GM20000 (cell line): ENCODE measurements at regions not wholly inside any gene's neighbourhood (a gene's known extent, or its start where the extent isn't known, plus 50 kb on each side); places are given as distances from the start of the nearest gene placed in this dataset.

Experiments used
- DNase-seq: peaks from one replicate; pipeline ENCODE4 v3.0.0; 2012; ENCODE audit warnings: low spot score
- TF ChIP-seq, protein P1 (sequence below): IDR thresholded peaks from 2 replicates; pipeline ENCODE4 v1.5.1; 2012; ENCODE audit warnings: mild to moderate bottlenecking, control low read depth; ENCODE audit errors: extremely low read depth, missing control alignments

DNA sequence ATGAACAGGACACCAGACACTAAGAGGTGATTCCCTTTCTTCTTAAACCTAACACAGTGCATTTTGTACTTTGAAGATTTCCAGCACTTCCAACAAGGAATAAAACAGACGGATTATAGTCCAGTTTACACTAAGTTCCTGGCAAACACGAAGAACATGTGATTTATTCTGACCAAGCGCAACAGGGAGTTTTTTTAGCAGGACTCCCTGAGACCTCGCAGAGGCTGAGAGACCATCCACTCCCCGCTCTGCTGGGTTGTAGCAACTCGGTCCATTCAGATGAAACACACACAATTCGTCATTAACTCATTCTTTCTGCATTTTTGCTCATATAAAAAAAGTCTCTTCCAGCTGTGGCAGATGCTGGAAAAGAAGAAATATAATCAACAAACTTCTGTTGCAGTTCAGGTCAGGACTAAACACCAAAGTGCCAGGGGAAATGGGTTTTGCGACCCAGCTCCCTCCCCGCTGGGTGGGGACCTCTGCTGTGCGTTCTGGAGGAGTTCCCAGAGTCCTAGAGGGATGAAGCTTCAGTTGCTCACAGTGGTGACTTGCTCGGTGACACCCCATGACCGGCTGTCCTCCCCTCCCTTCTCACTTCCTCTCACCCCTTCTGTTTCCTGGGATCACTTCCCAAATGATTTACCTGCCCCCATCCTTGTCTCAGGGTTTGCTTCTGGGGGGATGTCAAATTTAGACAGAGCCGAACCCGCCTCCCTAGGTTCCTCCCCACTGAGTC is 52.5 kb downstream of the KCNF1 start:
- DNase-seq = no peak
- TF ChIP-seq, protein P1, sequence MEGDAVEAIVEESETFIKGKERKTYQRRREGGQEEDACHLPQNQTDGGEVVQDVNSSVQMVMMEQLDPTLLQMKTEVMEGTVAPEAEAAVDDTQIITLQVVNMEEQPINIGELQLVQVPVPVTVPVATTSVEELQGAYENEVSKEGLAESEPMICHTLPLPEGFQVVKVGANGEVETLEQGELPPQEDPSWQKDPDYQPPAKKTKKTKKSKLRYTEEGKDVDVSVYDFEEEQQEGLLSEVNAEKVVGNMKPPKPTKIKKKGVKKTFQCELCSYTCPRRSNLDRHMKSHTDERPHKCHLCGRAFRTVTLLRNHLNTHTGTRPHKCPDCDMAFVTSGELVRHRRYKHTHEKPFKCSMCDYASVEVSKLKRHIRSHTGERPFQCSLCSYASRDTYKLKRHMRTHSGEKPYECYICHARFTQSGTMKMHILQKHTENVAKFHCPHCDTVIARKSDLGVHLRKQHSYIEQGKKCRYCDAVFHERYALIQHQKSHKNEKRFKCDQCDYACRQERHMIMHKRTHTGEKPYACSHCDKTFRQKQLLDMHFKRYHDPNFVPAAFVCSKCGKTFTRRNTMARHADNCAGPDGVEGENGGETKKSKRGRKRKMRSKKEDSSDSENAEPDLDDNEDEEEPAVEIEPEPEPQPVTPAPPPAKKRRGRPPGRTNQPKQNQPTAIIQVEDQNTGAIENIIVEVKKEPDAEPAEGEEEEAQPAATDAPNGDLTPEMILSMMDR = no peak

DNA sequence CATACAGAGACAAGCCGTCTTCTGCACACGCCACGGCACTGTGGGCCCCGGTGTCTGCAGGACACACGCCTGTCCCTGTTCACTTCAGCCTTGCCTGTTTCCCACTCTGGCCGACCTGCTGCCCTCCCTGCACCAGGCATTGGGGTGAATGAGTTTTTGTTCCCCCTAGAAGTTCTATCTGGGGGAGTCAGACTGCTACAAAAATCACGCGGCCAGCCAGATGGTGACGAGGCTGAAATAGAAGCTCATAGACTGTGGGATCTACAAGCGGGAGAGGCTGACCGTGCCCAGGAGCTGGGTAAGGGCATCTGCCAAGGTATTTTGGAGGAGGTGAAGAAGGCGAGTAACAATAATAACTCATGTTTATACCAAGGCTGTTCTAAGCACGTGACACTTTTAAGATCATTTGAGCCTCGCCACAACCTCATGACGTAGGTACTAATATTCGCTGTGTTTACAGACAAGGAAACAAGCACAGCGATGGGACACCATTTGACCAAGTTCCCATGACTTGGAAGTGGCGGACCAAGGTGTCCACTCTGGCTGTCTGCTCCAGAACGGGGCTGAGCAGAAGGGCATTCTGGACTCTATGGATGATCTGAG is 53.6 kb downstream of the KCNF1 start:
- TF ChIP-seq, protein P1 = no peak

DNA sequence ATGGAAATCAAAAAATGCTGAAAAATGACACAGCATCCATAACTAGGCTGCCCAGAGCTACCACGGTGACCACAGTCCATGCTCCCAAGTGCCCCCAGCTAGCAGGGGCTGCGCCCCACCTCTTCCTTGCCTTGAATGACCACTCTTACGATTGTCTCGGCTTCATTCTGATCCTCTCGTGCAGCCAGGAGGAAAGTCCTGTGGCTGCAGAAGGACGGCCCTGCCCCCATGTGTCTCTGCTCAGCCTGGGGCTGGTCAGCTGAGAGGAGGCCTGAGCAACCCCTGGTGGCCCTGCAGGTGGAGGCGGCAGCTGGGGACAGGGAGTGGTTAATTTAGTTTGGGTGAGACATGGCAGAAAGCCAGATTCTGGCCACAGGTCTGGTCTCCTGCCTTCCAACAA is 54.3 kb downstream of the KCNF1 start:
- DNase-seq = no peak
- TF ChIP-seq, protein P1 = no peak

More for the DNA sequence above, 53.6 kb downstream of the KCNF1 start:
- no peak for DNase-seq

DNA sequence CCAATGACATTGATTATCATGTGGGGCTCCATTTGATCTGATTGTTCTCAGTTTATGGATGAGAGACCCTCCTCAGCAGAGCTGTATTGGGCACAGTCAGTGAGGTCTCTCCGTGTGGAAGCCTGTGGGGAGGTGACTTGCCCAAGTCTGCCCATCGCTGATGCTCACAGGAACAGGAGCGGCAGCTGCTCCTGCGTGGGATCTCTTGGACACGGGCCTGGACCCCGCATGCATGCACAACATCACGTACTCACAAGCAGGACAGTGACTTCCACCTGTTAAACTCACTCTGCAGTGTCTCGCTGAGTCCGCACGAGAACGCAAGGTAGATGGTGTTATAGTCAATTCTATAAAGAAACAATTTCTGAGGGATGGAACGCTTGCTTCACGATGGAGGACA is 55.0 kb downstream of the KCNF1 start:
- TF ChIP-seq, protein P1 = no peak
- no peak for DNase-seq

DNA sequence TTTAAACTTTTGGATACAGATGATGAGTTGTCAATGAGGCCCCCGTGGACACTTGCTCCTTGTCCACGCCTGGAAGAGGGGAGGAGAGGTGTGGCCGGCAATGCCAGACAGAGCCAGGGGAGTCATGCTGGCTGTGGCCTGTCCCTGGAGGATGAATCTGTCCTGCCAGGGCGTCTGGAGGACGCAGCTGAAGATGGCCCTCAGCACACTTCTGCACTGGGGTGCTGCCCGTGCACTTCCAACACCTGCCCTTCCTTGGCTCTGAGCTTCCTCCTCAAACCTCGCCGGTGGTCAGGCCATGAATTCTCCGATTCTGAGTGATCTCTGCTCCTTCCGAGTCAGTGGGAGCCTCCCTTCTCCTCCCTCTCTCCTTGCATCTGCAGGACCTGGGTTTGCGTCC is 56.4 kb downstream of the KCNF1 start:
- no peak for DNase-seq
- TF ChIP-seq, protein P1 = no peak

DNA sequence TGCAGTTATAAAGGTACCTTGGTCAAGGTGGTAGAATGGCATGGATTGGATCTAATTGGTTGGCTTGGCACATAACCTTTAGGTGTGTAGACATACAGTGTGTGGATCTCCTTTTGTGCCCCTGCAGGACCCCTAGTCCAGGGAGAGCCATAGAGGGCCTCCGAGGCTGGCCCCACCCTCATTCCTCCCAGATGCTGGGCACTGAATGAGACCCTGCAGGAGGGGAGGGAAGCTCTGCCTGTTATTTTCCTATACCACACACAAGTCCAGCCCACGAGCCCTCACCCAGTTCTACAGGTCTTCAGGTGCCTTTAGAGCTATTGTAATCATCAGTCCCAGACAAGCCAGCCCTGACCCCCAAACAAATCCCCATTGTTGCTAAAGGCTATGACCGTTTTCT is 58.9 kb downstream of the KCNF1 start:
- TF ChIP-seq, protein P1 = no peak
- no peak for DNase-seq

DNA sequence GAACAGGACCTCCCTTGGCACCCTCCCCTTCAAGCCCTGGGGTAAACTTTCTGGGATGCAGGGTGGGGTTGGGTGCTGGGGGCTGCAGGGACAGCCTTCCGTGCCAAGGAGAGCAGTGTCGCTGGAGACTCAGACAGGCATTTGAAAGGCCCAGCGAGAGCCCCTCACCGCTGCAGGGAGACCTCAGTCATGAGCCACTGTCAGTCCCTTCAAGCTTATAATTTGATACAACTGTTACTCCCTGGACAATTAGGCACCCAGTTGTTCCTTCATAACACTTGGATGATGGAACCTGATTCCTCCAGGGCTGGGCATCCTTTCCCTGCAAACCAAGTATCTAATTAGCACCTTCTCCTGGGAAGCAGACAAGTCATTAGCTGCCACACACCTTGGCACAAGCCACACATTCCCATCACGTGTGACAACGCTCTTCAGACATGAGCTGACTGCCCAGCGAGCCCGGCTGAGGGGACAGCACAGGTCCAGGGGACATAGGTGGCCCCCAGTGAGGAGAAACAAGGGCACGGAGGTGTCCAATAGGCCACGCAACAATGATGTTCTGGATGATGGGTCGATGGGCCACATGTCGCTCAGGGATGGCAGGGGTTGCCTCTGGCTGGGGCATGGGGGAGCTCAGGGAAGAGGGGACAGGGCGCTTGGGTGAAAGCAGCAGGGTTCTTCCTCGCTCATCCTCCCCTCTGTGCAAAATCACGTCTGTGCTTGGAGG is 59.6 kb downstream of the KCNF1 start:
- TF ChIP-seq, protein P1 = no peak
- DNase-seq = no peak
